Body of pancreas (tissue), 4 donors: ENCODE measurements at regions not wholly inside any gene's neighbourhood (a gene's known extent, or its start where the extent isn't known, plus 50 kb on each side); places are given as distances from the start of the nearest gene placed in this dataset.

ENCODE experiments used
- ATAC-seq: fragments of 150-250 bp; one replicate; pipeline ENCODE4 v1.9.1; 2016
- DNase-seq, 4 donors: peaks; one replicate each; pipeline ENCODE4 v3.0.0-alpha.2; 2019
- H3K27ac ChIP-seq, 4 donors: fragments of 200-600 bp; sonication (generic); 1 replicate in 3 of 4; 2 replicates in 1 of 4; pipeline versions ENCODE4 v1.5.1 to v1.6.1; 2016 to 2019; ENCODE audit warnings: mild to moderate bottlenecking in 1 of 4, mixed read lengths in 1 of 4, moderate library complexity in 1 of 4
- H3K27me3 ChIP-seq, 2 donors: fragments of 200-600 bp; sonication (generic); one replicate each; pipeline ENCODE4 v1.6.0; 2016; ENCODE audit warnings: mild to moderate bottlenecking in 1 of 2
- H3K36me3 ChIP-seq, 2 donors: fragments of 200-600 bp; sonication (generic); replicated peaks in 1 of 2; 2 replicates each; pipeline ENCODE4 v1.5.1; 2016; ENCODE audit warnings: low read depth in 2 of 2; ENCODE audit not compliant: insufficient read depth in 1 of 2
- H3K4me1 ChIP-seq: fragments of 200-600 bp; sonication (generic); one replicate; pipeline ENCODE4 v1.6.0; 2016
- H3K4me3 ChIP-seq, 2 donors: fragments of 200-600 bp; sonication (generic); 1 replicate in 1 of 2; 2 replicates in 1 of 2; pipeline ENCODE4 v1.5.1; 2016 to 2019
- H3K9me3 ChIP-seq, 3 donors: fragments of 200-600 bp; sonication (generic); 1 replicate in 2 of 3; 2 replicates in 1 of 3; pipeline ENCODE4 v1.5.1; 2016
- CTCF ChIP-seq, 7 experiments: fragments of 450-650 bp in 4 of 7; fragments of 200-600 bp in 3 of 7; sonication (generic) in 3 of 7; IDR thresholded peaks; one replicate each; pipeline ENCODE4 v1.5.1; 2016 to 2019; ENCODE audit warnings: antibody characterized with exemption in 7 of 7
- POLR2A ChIP-seq, 3 donors: fragments of 450-650 bp; IDR thresholded peaks; one replicate each; pipeline ENCODE4 v1.6.1; 2016; ENCODE audit warnings: antibody characterized with exemption in 3 of 3, mild to moderate bottlenecking in 2 of 3
- WGBS, 2 donors: methylation state at CpG; one replicate each; pipeline ENCODE4 v1.1.5; 2017; 5-methylcytosine and 5-hydroxymethylcytosine counted together
- intact Hi-C: fragments of 100-400 bp; cut with DNase I; formaldehyde crosslinking; loops from one replicate; pipeline ENCODE4 v1.15.1; 2023

GRCh38 chr22:27420195-27420816 is 381.2 kb downstream of the MN1 start:
- ATAC-seq (peak; percentile 14), DNase-seq (no peak)
- no peak for TF ChIP-seq POLR2A (IDR thresholded peaks at IDR 0.05)
- no peak for TF ChIP-seq CTCF (IDR thresholded peaks at IDR 0.05)
- Histone ChIP-seq H3K27ac (peak overlapping the region; percentile 42 to 82 (median 64)), H3K4me1 (peaks cover 36% of the 10 kb centered on the region), H3K4me3 (no peak overlapping the region), H3K9me3 (no peaks in the 10 kb centered on the region), H3K36me3 (no peaks in the 10 kb centered on the region), H3K27me3 (no peaks in the 10 kb centered on the region)
- 54 to 74% methylated on average over 6 of the region's 6 CpGs for WGBS, 2 donors
- intact Hi-C loops = no loop called here

GRCh38 chr22:27420817-27421361 is 380.7 kb downstream of the MN1 start:
- no peaks in the 10 kb centered on the region for H3K27me3 ChIP-seq
- peak overlapping the region; percentile 71 to 82 (median 80) for H3K27ac ChIP-seq
- peaks cover 36% of the 10 kb centered on the region for H3K4me1 ChIP-seq
- TF ChIP-seq CTCF (IDR thresholded peaks at IDR 0.05) (peak in 2 of 7 experiments; percentile 3 to 6), POLR2A (IDR thresholded peaks at IDR 0.05) (no peak)
- H3K4me3 ChIP-seq = no peak overlapping the region
- peak; percentile 89 to 94 (median 92) for DNase-seq
- H3K9me3 ChIP-seq = no peaks in the 10 kb centered on the region
- peak; percentile 94 for ATAC-seq
- no peaks in the 10 kb centered on the region for H3K36me3 ChIP-seq
- WGBS, 2 donors = 13 to 24% methylated on average over 18 to 27 of the region's 27 CpGs
- intact Hi-C loops = no loop called here

GRCh38 chr22:27422442-27422841 is 379.1 kb downstream of the MN1 start:
- Histone ChIP-seq H3K4me1 (peaks cover 27% of the 10 kb centered on the region), H3K4me3 (no peak overlapping the region), H3K36me3 (no peaks in the 10 kb centered on the region), H3K27me3 (no peaks in the 10 kb centered on the region), H3K27ac (no peak overlapping the region), H3K9me3 (no peaks in the 10 kb centered on the region)
- intact Hi-C loops = no loop called here
- no peak for TF ChIP-seq POLR2A (IDR thresholded peaks at IDR 0.05)
- TF ChIP-seq CTCF (IDR thresholded peaks at IDR 0.05) = no peak
- ATAC-seq (no peak), DNase-seq (no peak)

GRCh38 chr22:27424319-27424718 is 377.2 kb downstream of the MN1 start:
- ATAC-seq (no peak), DNase-seq (no peak)
- no peaks in the 10 kb centered on the region for H3K36me3 ChIP-seq
- no peak overlapping the region for H3K4me3 ChIP-seq
- no peak overlapping the region for H3K27ac ChIP-seq
- no peaks in the 10 kb centered on the region for H3K9me3 ChIP-seq
- H3K4me1 ChIP-seq = peaks cover 24% of the 10 kb centered on the region
- no peaks in the 10 kb centered on the region for H3K27me3 ChIP-seq
- intact Hi-C loops = no loop called here
- no peak for TF ChIP-seq CTCF (IDR thresholded peaks at IDR 0.05)
- TF ChIP-seq POLR2A (IDR thresholded peaks at IDR 0.05) = no peak

GRCh38 chr22:27429476-27429875 is 372.1 kb downstream of the MN1 start:
- WGBS, 2 donors = 89 to 93% methylated on average over 10 of the region's 10 CpGs
- peaks cover 14% of the 10 kb centered on the region for H3K4me1 ChIP-seq
- no peaks in the 10 kb centered on the region for H3K9me3 ChIP-seq
- no peak overlapping the region for H3K4me3 ChIP-seq
- no peak for DNase-seq
- H3K27ac ChIP-seq = no peak overlapping the region
- intact Hi-C loops = no loop called here
- H3K27me3 ChIP-seq = no peaks in the 10 kb centered on the region
- H3K36me3 ChIP-seq = no peaks in the 10 kb centered on the region
- no peak for ATAC-seq
- TF ChIP-seq POLR2A (IDR thresholded peaks at IDR 0.05) (no peak), CTCF (IDR thresholded peaks at IDR 0.05) (no peak)
